ENCODE measurements at regions not wholly inside any gene's neighbourhood (a gene's known extent, or its start where the extent isn't known, plus 50 kb on each side); places are given as distances from the start of the nearest gene placed in this dataset.
"Not testable (repeated sequence)": the region's sequence is repeated elsewhere in the genome, so short reads cannot be mapped to it uniquely, and the experiment has no call there.

- ATAC-seq (ENCODE audit: low FRiP score in 2 of 2) (peak; percentile 88 to 91), DNase-seq (peak in 1 of 2 donors; percentile 89)
- 0% methylated on average over 1 to 36 of the region's 39 CpGs for WGBS, 2 donors
- Histone ChIP-seq H3K4me3 (peak overlapping the region; percentile 41 to 73 (median 64)), H3K36me3 (no peaks in the 10 kb centered on the region), H3K9me3 (no peaks in the 10 kb centered on the region), H3K27ac (peak overlapping the region in 3 of 4 donors; percentile 1 to 78 (median 42)), H3K27me3 (peaks cover 0 to 8% (median 3%) of the 10 kb centered on the region in 4 donors), H3K4me1 (peaks cover 0 to 25% (median 18%) of the 10 kb centered on the region in 4 donors)
- no peak for TF ChIP-seq POLR2A (IDR thresholded peaks at IDR 0.05)
- TF ChIP-seq EP300 (IDR thresholded peaks at IDR 0.05) = no peak
- TF ChIP-seq POLR2AphosphoS5 (IDR thresholded peaks at IDR 0.05) = no peak
- no peak for TF ChIP-seq CTCF (IDR thresholded peaks at IDR 0.05)
Observed at GRCh38 chr15:34514251-34514670, 69.2 kb downstream of the GOLGA8B start.

GRCh38 chr15:34512628-34513027, 70.8 kb downstream of the GOLGA8B start:
- Histone ChIP-seq H3K9me3 (no peaks in the 10 kb centered on the region), H3K36me3 (no peaks in the 10 kb centered on the region), H3K4me3 (no peak overlapping the region), H3K4me1 (peaks cover 0 to 25% (median 18%) of the 10 kb centered on the region in 4 donors), H3K27ac (no peak overlapping the region), H3K27me3 (peaks cover 0 to 8% (median 3%) of the 10 kb centered on the region in 4 donors)
- DNase-seq (no peak), ATAC-seq (ENCODE audit: low FRiP score in 2 of 2) (no peak)
- WGBS, 2 donors = 35 to 47% methylated on average over 4 of the region's 4 CpGs
- TF ChIP-seq POLR2AphosphoS5 (IDR thresholded peaks at IDR 0.05) (no peak), POLR2A (IDR thresholded peaks at IDR 0.05) (no peak), EP300 (IDR thresholded peaks at IDR 0.05) (no peak), CTCF (IDR thresholded peaks at IDR 0.05) (no peak)

- Histone ChIP-seq H3K27me3 (peaks cover 0 to 6% (median 4%) of the 10 kb centered on the region in 4 donors), H3K36me3 (no peaks in the 10 kb centered on the region), H3K27ac (no peak overlapping the region), H3K9me3 (no peaks in the 10 kb centered on the region), H3K4me1 (peaks cover 0 to 5% (median 0%) of the 10 kb centered on the region in 4 donors), H3K4me3 (no peak overlapping the region)
- TF ChIP-seq POLR2AphosphoS5 (IDR thresholded peaks at IDR 0.05) = no peak
- no peak for DNase-seq
- WGBS, 2 donors = 77 to 92% methylated on average over 4 of the region's 4 CpGs
- no peak for ATAC-seq (ENCODE audit: low FRiP score in 2 of 2)
Observed at GRCh38 chr15:34501131-34501530, 63.5 kb upstream of the GOLGA8A start.

GRCh38 chr15:34496207-34496995, 58.8 kb upstream of the GOLGA8A start:
- H3K27ac ChIP-seq = no peak overlapping the region
- H3K4me1 ChIP-seq = peaks cover 0 to 25% (median 10%) of the 10 kb centered on the region in 4 donors
- H3K9me3 ChIP-seq = peaks cover 0 to 4% (median 1%) of the 10 kb centered on the region in 4 donors
- H3K4me3 ChIP-seq = no peak overlapping the region
- no peaks in the 10 kb centered on the region for H3K36me3 ChIP-seq
- H3K27me3 ChIP-seq = peaks cover 0 to 24% (median 13%) of the 10 kb centered on the region in 4 donors
- ATAC-seq (ENCODE audit: low FRiP score in 2 of 2) (peak; percentile 22 to 28), DNase-seq (peak in 1 of 2 donors; percentile 54)
- 41% methylated on average over 15 to 30 of the region's 30 CpGs for WGBS, 2 donors
- TF ChIP-seq EP300 (IDR thresholded peaks at IDR 0.05) = no peak
- TF ChIP-seq POLR2AphosphoS5 (IDR thresholded peaks at IDR 0.05) = no peak
- TF ChIP-seq POLR2A (IDR thresholded peaks at IDR 0.05) = no peak
- no peak for TF ChIP-seq CTCF (IDR thresholded peaks at IDR 0.05)

- DNase-seq (peak in 1 of 2 donors; percentile 46), ATAC-seq (ENCODE audit: low FRiP score in 2 of 2) (peak; percentile 34 to 36)
- Histone ChIP-seq H3K4me1 (peaks cover 0 to 25% (median 10%) of the 10 kb centered on the region in 4 donors), H3K27me3 (peaks cover 0 to 24% (median 15%) of the 10 kb centered on the region in 4 donors)
- not testable (repeated sequence) for H3K9me3 ChIP-seq, H3K36me3 ChIP-seq, H3K4me3 ChIP-seq, H3K27ac ChIP-seq
- 22% methylated on average over 21 of the region's 26 CpGs; no CpG with 5 or more reads in 1 of the 2 donors for WGBS, 2 donors
Observed at GRCh38 chr15:34495707-34496106, 58.1 kb upstream of the GOLGA8A start.

Measured in upper lobe of left lung (tissue), 6 donors.